GM23248 (cell line): ENCODE measurements at regions not wholly inside any gene's neighbourhood (a gene's known extent, or its start where the extent isn't known, plus 50 kb on each side); places are given as distances from the start of the nearest gene placed in this dataset.

Experiments used
- EZH2 ChIP-seq: fragments of 200-600 bp; sonication (generic); IDR thresholded peaks from 2 replicates; pipeline ENCODE4 v1.6.1; 2018; ENCODE audit warnings: antibody characterized with exemption, mild to moderate bottlenecking; ENCODE audit not compliant: insufficient read depth, poor library complexity, severe bottlenecking
- EZH2phosphoT487 ChIP-seq: fragments of 200-600 bp; sonication (generic); IDR thresholded peaks from 2 replicates; pipeline ENCODE4 v1.6.1; 2018; ENCODE audit warnings: antibody characterized with exemption, moderate library complexity, mild to moderate bottlenecking, low read depth; ENCODE audit not compliant: insufficient read depth

- TF ChIP-seq EZH2: no peak
- no peak for TF ChIP-seq EZH2phosphoT487
Measured at GRCh38 chr14:32012062-32012461, 65.0 kb upstream of the ARHGAP5 start.
